DMS53 treated with DMSO at 0.1 percent for 48 hours (cell line): ENCODE measurements at regions not wholly inside any gene's neighbourhood (a gene's known extent, or its start where the extent isn't known, plus 50 kb on each side); places are given as distances from the start of the nearest gene placed in this dataset.
"Not testable (repeated sequence)": the region's sequence is repeated elsewhere in the genome, so short reads cannot be mapped to it uniquely, and the experiment has no call there.

ENCODE experiments used
- DNase-seq: peaks from one replicate; lab custom pipeline; 2025; ENCODE audit not compliant: unreplicated experiment; lab: John Stamatoyannopoulos, UW

GRCh38 chr7:104264285-104264684 lies 56.5 kb upstream of the ORC5 start:
- DNase-seq: no peak

GRCh38 chr7:104267701-104268368 lies 60.0 kb upstream of the ORC5 start:
- DNase-seq: peak; percentile 67

GRCh38 chr7:104271948-104272347 lies 56.5 kb upstream of the LHFPL3 start:
- DNase-seq: no peak

- DNase-seq: peak; percentile 86
Observed at GRCh38 chr7:104272767-104273384, 55.5 kb upstream of the LHFPL3 start.

GRCh38 chr7:104275900-104276299 lies 52.5 kb upstream of the LHFPL3 start:
- DNase-seq: peak; percentile 88

- not testable (repeated sequence) for DNase-seq
Observed at GRCh38 chr7:104276730-104277129, 51.7 kb upstream of the LHFPL3 start.
